ENCODE measurements at regions not wholly inside any gene's neighbourhood (a gene's known extent, or its start where the extent isn't known, plus 50 kb on each side); places are given as distances from the start of the nearest gene placed in this dataset.

GRCh38 chr13:65609350-65609749 lies 1620.8 kb downstream of the PCDH9 start:
- H2AFZ ChIP-seq (ENCODE audit: low read depth, low read length): no peak overlapping the region
- no TSS peak for BruUV-seq (replicated peaks)
- CTCF ChIA-PET: no interaction called here
- H3K4me2 ChIP-seq (ENCODE audit: insufficient read depth, low read length): no peak overlapping the region
- no peaks in the 10 kb centered on the region for H3K79me2 ChIP-seq (ENCODE audit: control insufficient read depth, insufficient read depth, low read length)
- H3K9me3 ChIP-seq (replicated peaks; ENCODE audit: control insufficient read depth, insufficient read depth, low read length): no peaks in the 10 kb centered on the region
- no peaks in the 10 kb centered on the region for H4K20me1 ChIP-seq (replicated peaks; ENCODE audit: control insufficient read depth, extremely low read depth, insufficient read depth, low read length)
- no peak overlapping the region for H3K27ac ChIP-seq (ENCODE audit: insufficient read depth, low read depth, low read length)
- no peaks in the 10 kb centered on the region for H3K27me3 ChIP-seq (ENCODE audit: control insufficient read depth in 2 of 2, insufficient read depth in 2 of 2, low read length in 2 of 2)
- dilution Hi-C loops (cut with MboI; ENCODE audit: extremely low pct_ligation_motif_present, low sequenced_read_pairs): no loop called here
- POLR2A ChIA-PET: no interaction called here
- TF ChIP-seq GATA2 (IDR thresholded peaks at IDR 0.05; ENCODE audit: insufficient read depth, insufficient read length, low read depth, low read length) (no peak), EZH2 (IDR thresholded peaks at IDR 0.05; ENCODE audit: borderline replicate concordance, low read depth, low read length, severe bottlenecking) (no peak), POLR2A (IDR thresholded peaks at IDR 0.05; ENCODE audit: low read depth, low read length) (no peak), FOS (IDR thresholded peaks at IDR 0.05; ENCODE audit: borderline replicate concordance, insufficient read depth, low read length) (no peak), MAX (IDR thresholded peaks at IDR 0.05; ENCODE audit: insufficient read depth, insufficient read length) (no peak), JUN (IDR thresholded peaks at IDR 0.05; ENCODE audit: borderline replicate concordance, insufficient read depth, insufficient read length, low read depth) (no peak), MYC (IDR thresholded peaks at IDR 0.05; ENCODE audit: low read depth, low read length) (no peak), POLR2AphosphoS5 (IDR thresholded peaks at IDR 0.05; ENCODE audit: insufficient read depth, low read depth, low read length) (no peak)
- TF ChIP-seq, protein P1, sequence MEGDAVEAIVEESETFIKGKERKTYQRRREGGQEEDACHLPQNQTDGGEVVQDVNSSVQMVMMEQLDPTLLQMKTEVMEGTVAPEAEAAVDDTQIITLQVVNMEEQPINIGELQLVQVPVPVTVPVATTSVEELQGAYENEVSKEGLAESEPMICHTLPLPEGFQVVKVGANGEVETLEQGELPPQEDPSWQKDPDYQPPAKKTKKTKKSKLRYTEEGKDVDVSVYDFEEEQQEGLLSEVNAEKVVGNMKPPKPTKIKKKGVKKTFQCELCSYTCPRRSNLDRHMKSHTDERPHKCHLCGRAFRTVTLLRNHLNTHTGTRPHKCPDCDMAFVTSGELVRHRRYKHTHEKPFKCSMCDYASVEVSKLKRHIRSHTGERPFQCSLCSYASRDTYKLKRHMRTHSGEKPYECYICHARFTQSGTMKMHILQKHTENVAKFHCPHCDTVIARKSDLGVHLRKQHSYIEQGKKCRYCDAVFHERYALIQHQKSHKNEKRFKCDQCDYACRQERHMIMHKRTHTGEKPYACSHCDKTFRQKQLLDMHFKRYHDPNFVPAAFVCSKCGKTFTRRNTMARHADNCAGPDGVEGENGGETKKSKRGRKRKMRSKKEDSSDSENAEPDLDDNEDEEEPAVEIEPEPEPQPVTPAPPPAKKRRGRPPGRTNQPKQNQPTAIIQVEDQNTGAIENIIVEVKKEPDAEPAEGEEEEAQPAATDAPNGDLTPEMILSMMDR (IDR thresholded peaks at IDR 0.05; ENCODE audit: extremely low read depth in 1 of 2, insufficient read depth in 1 of 2, low read depth in 1 of 2, low read length in 2 of 2): no peak
- no peaks in the 10 kb centered on the region for H3K4me1 ChIP-seq (ENCODE audit: control insufficient read depth, extremely low read depth, insufficient read depth, low read length)
- H3K36me3 ChIP-seq (ENCODE audit: control insufficient read depth in 2 of 2, extremely low read depth in 1 of 2, insufficient read depth in 2 of 2, low read length in 2 of 2): no peaks in the 10 kb centered on the region
- H3K9me1 ChIP-seq (replicated peaks; ENCODE audit: control insufficient read depth, extremely low read depth, insufficient read depth, low read length): no peaks in the 10 kb centered on the region
- H3K9ac ChIP-seq (replicated peaks; ENCODE audit: extremely low read depth, insufficient read depth, low read length): no peak overlapping the region
- FAIRE-seq (no peak), DNase-seq (ENCODE audit: low read depth, low spot score) (no peak)
- H3K4me3 ChIP-seq (replicated peaks in 1 of 3; ENCODE audit: insufficient read depth in 1 of 3, low read depth in 1 of 3, low read length in 3 of 3): no peak overlapping the region
- intact Hi-C loops (cut with micrococcal nuclease): no loop called here

All from endothelial cell of umbilical vein (primary cell).